Smooth muscle cell (in vitro differentiated cells): ENCODE measurements at regions not wholly inside any gene's neighbourhood (a gene's known extent, or its start where the extent isn't known, plus 50 kb on each side); places are given as distances from the start of the nearest gene placed in this dataset.

Experiments
- DNase-seq: peaks from one replicate; lab custom pipeline; 2025; ENCODE audit not compliant: unreplicated experiment; lab: John Stamatoyannopoulos, UW
- H2AFZ ChIP-seq: fragments of 200-600 bp; sonication (generic); 2 replicates; pipeline ENCODE4 v1.6.0; 2016; ENCODE audit warnings: antibody characterized with exemption, low read depth, mild to moderate bottlenecking
- H3F3A ChIP-seq: fragments of 200-600 bp; sonication (generic); 2 replicates; pipeline ENCODE4 v1.6.0; 2017; ENCODE audit warnings: antibody characterized with exemption, low read depth
- H3K27ac ChIP-seq: fragments of 200-600 bp; sonication (generic); 2 replicates; pipeline ENCODE4 v1.5.1; 2016; ENCODE audit warnings: low read depth, mild to moderate bottlenecking
- H3K27me3 ChIP-seq: fragments of 200-600 bp; sonication (generic); 2 replicates; pipeline ENCODE4 v1.6.1; 2016; ENCODE audit warnings: low read depth, mild to moderate bottlenecking
- H3K36me3 ChIP-seq: fragments of 200-600 bp; sonication (generic); 2 replicates; pipeline ENCODE4 v1.5.1; 2016; ENCODE audit warnings: low read depth
- H3K4me1 ChIP-seq: fragments of 200-600 bp; sonication (generic); 2 replicates; pipeline ENCODE4 v1.5.1; 2016; ENCODE audit warnings: low read depth
- H3K4me2 ChIP-seq: fragments of 200-600 bp; sonication (generic); 2 replicates; pipeline ENCODE4 v1.6.0; 2016; ENCODE audit warnings: mild to moderate bottlenecking
- H3K4me3 ChIP-seq: fragments of 200-600 bp; sonication (generic); 2 replicates; pipeline ENCODE4 v1.5.1; 2016; ENCODE audit warnings: mild to moderate bottlenecking
- H3K79me2 ChIP-seq: fragments of 200-600 bp; sonication (generic); 2 replicates; pipeline ENCODE4 v1.6.0; 2016; ENCODE audit warnings: low read depth, mild to moderate bottlenecking
- H3K9ac ChIP-seq: fragments of 200-600 bp; sonication (generic); 2 replicates; pipeline ENCODE4 v1.6.0; 2016; ENCODE audit warnings: low read depth
- H3K9me3 ChIP-seq: fragments of 200-600 bp; sonication (generic); replicated peaks from 2 replicates; pipeline ENCODE4 v1.5.1; 2016; ENCODE audit warnings: low read depth
- H4K20me1 ChIP-seq: fragments of 200-600 bp; sonication (generic); 2 replicates; pipeline ENCODE4 v1.6.0; 2016; ENCODE audit warnings: low read depth
- WGBS: methylation state at CpG from one replicate; pipeline ENCODE4 v1.1.7; 2016; ENCODE audit warnings: low lambda C conversion rate; 5-methylcytosine and 5-hydroxymethylcytosine counted together
- TF ChIP-seq, protein P1 (sequence below): fragments of 200-600 bp; sonication (generic); IDR thresholded peaks from 2 replicates; pipeline ENCODE4 v1.5.1; 2017; ENCODE audit warnings: borderline replicate concordance, mild to moderate bottlenecking, antibody characterized with exemption; ENCODE audit not compliant: insufficient read depth, poor library complexity, severe bottlenecking

- TF ChIP-seq, protein P1, sequence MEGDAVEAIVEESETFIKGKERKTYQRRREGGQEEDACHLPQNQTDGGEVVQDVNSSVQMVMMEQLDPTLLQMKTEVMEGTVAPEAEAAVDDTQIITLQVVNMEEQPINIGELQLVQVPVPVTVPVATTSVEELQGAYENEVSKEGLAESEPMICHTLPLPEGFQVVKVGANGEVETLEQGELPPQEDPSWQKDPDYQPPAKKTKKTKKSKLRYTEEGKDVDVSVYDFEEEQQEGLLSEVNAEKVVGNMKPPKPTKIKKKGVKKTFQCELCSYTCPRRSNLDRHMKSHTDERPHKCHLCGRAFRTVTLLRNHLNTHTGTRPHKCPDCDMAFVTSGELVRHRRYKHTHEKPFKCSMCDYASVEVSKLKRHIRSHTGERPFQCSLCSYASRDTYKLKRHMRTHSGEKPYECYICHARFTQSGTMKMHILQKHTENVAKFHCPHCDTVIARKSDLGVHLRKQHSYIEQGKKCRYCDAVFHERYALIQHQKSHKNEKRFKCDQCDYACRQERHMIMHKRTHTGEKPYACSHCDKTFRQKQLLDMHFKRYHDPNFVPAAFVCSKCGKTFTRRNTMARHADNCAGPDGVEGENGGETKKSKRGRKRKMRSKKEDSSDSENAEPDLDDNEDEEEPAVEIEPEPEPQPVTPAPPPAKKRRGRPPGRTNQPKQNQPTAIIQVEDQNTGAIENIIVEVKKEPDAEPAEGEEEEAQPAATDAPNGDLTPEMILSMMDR = no peak
- Histone ChIP-seq H4K20me1 (no peaks in the 10 kb centered on the region), H3K4me2 (no peak overlapping the region), H3K27me3 (peaks cover 8% of the 10 kb centered on the region), H3K4me1 (peaks cover 11% of the 10 kb centered on the region), H3K9me3 (no peaks in the 10 kb centered on the region), H2AFZ (no peak overlapping the region), H3K79me2 (no peaks in the 10 kb centered on the region), H3K4me3 (no peak overlapping the region), H3K36me3 (no peaks in the 10 kb centered on the region), H3F3A (no peaks in the 10 kb centered on the region), H3K27ac (no peak overlapping the region), H3K9ac (no peak overlapping the region)
- no peak for DNase-seq
- 65% methylated on average over 12 of the region's 14 CpGs for WGBS
Observed at GRCh38 chr4:3861720-3862639, 95.8 kb downstream of the ADRA2C start.

DNA sequence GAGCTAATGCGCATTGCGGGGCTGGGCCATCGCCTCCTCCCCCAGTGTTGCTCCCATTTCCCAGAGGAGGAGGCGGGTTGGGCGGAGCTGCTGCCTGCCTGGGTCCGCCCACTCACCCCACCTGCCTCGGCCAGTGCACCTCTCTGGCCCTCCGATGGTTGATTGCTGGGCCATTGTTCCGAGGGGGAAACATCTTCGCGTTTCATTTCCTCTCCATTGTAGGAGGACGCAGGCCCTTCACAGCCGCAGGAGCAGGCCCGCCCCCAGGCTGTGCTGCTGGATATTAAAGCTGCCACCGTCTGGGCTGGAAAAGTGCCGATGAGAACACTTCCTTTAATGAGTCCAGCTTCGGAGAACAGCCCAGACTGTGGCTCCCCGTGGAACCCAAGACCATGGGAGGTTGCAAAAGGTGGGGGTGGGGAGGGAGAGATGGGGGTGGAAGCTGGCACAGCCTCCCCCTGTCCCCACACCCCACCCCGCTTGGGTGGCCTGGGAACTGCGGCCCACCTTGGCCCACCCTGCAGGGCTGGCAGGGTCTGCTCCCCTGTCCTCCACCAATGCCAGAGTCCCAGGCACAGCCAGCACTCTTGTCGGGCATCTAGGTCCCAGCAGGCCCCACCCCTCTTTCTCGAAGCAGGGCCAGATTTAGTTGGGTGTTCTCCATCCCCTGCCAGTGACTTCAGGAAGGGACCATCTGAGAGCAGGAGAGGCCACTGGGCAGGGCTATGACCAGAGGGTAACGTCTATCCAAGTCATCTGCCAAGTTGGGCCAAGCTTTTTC lies 96.6 kb downstream of the ADRA2C start:
- H2AFZ ChIP-seq = no peak overlapping the region
- H3K79me2 ChIP-seq = no peaks in the 10 kb centered on the region
- H3K9ac ChIP-seq = no peak overlapping the region
- H3K27me3 ChIP-seq = peaks cover 8% of the 10 kb centered on the region
- H3K27ac ChIP-seq = no peak overlapping the region
- no peaks in the 10 kb centered on the region for H3F3A ChIP-seq
- H3K36me3 ChIP-seq = no peaks in the 10 kb centered on the region
- no peak overlapping the region for H3K4me2 ChIP-seq
- DNase-seq = no peak
- H4K20me1 ChIP-seq = no peaks in the 10 kb centered on the region
- TF ChIP-seq, protein P1 = no peak
- H3K4me1 ChIP-seq = peaks cover 11% of the 10 kb centered on the region
- H3K4me3 ChIP-seq = no peak overlapping the region
- no peaks in the 10 kb centered on the region for H3K9me3 ChIP-seq
- 34% methylated on average over 21 of the region's 23 CpGs for WGBS

DNA sequence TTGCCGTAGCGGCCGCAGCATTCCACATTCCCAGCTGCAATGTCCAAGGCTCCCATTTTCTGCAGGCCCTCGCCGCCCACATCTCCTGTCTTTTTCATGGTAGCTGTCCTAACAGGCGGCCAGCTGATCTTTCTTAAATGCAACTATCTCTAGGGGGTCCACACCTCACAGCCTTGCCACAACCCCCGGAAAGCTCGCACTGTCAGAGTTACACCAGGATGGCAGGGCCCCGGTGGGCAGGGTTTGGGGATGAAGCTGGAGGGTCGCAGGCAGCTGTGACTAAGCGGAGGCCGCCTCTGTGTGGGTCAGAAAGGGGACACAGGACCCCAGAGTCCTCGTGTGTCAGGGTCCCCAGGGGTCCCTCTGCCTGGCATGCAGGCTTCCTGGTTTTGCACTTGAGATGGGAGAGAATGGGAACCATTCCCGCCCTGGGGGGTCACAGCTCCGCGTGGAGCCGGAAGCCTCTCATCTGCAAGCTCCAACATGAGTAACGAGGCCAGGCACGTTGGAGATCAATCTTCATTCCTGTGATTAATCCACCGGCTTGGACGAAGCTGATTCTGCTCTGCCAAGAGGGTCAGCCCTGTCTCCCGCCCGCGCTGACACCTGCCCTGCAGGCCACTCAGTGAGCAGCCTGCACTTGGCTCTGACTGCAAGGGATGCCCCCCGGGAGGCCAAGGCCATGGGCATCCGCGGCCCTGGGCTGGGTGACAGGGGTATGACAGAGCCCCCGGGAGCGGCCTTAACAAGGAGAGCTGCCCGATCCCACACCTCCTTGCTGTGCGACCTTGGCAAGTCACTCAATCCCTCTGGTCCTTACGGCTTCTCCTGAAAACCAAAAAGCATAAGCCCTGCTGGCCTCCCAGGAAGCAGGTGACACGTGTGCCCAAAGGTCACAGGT lies 97.9 kb downstream of the ADRA2C start:
- DNase-seq = no peak
- peaks cover 9% of the 10 kb centered on the region for H3K27me3 ChIP-seq
- no peaks in the 10 kb centered on the region for H3K9me3 ChIP-seq
- H3K27ac ChIP-seq = no peak overlapping the region
- H3K4me1 ChIP-seq = peaks cover 11% of the 10 kb centered on the region
- no peak overlapping the region for H2AFZ ChIP-seq
- no peaks in the 10 kb centered on the region for H3F3A ChIP-seq
- no peak overlapping the region for H3K4me2 ChIP-seq
- H3K36me3 ChIP-seq = no peaks in the 10 kb centered on the region
- 88% methylated on average over 33 of the region's 33 CpGs for WGBS
- H3K9ac ChIP-seq = no peak overlapping the region
- no peaks in the 10 kb centered on the region for H3K79me2 ChIP-seq
- no peaks in the 10 kb centered on the region for H4K20me1 ChIP-seq
- no peak overlapping the region for H3K4me3 ChIP-seq
- TF ChIP-seq, protein P1 = no peak
